Liver (tissue), 8 donors: ENCODE measurements at regions not wholly inside any gene's neighbourhood (a gene's known extent, or its start where the extent isn't known, plus 50 kb on each side); places are given as distances from the start of the nearest gene placed in this dataset.

Source experiments
- DNase-seq: peaks from one replicate; pipeline ENCODE4 v3.0.0-alpha.2; 2017; ENCODE audit warnings: low spot score
- H3K27ac ChIP-seq, 2 donors: one replicate each; pipeline ENCODE4 v1.7.0; 2013; ENCODE audit warnings: inconsistent platforms in 2 of 2, low read length in 2 of 2, control low read depth in 1 of 2, low read depth in 1 of 2, mild to moderate bottlenecking in 1 of 2
- H3K27me3 ChIP-seq, 4 donors: one replicate each; pipeline versions ENCODE4 v1.6.1 to v1.7.0; 2013; ENCODE audit warnings: low read length in 3 of 4, inconsistent platforms in 1 of 4, mild to moderate bottlenecking in 1 of 4, moderate library complexity in 1 of 4; ENCODE audit not compliant: control insufficient read depth in 4 of 4, insufficient read depth in 4 of 4
- H3K36me3 ChIP-seq, 4 donors: one replicate each; pipeline versions ENCODE4 v1.6.1 to v1.7.0; 2013; ENCODE audit warnings: low read length in 3 of 4, mild to moderate bottlenecking in 3 of 4, low read depth in 1 of 4, moderate library complexity in 1 of 4; ENCODE audit not compliant: control insufficient read depth in 4 of 4, insufficient read depth in 3 of 4
- H3K4me1 ChIP-seq, 4 donors: one replicate each; pipeline versions ENCODE4 v1.6.1 to v1.7.0; 2013; ENCODE audit warnings: low read length in 3 of 4, mild to moderate bottlenecking in 3 of 4, moderate library complexity in 1 of 4; ENCODE audit not compliant: control insufficient read depth in 4 of 4, insufficient read depth in 4 of 4
- H3K4me3 ChIP-seq, 3 donors: one replicate each; pipeline versions ENCODE4 v1.6.1 to v1.7.0; 2013; ENCODE audit warnings: low read length in 3 of 3, control low read depth in 1 of 3, low read depth in 1 of 3, mild to moderate bottlenecking in 1 of 3
- H3K9ac ChIP-seq, 2 donors: one replicate each; pipeline ENCODE4 v1.7.0; 2013; ENCODE audit warnings: low read length in 2 of 2, mild to moderate bottlenecking in 2 of 2, moderate library complexity in 2 of 2, control low read depth in 1 of 2, low read depth in 1 of 2
- H3K9me3 ChIP-seq, 4 donors: one replicate each; pipeline versions ENCODE4 v1.6.1 to v1.7.0; 2013; ENCODE audit warnings: low read length in 3 of 4; ENCODE audit not compliant: control insufficient read depth in 4 of 4
- ATF3 ChIP-seq: IDR thresholded peaks from 2 replicates; pipeline ENCODE4 v1.6.1; 2016; ENCODE audit warnings: antibody characterized with exemption
- CTCF ChIP-seq: fragments of 150-350 bp; IDR thresholded peaks from 2 replicates; pipeline ENCODE4 v1.5.1; 2017; ENCODE audit warnings: improper control_type of control experiment, low read depth, low read length; ENCODE audit not compliant: missing input control
- EGR1 ChIP-seq, 2 donors: IDR thresholded peaks; 2 replicates each; pipeline ENCODE4 v1.6.1; 2016 to 2018; ENCODE audit warnings: antibody characterized with exemption in 2 of 2, low read depth in 2 of 2
- FOXA1 ChIP-seq: IDR thresholded peaks from 2 replicates; pipeline ENCODE4 v1.6.1; 2016; ENCODE audit warnings: antibody characterized with exemption
- FOXA2 ChIP-seq: IDR thresholded peaks from 2 replicates; pipeline ENCODE4 v1.6.1; 2016; ENCODE audit warnings: antibody characterized with exemption
- GABPA ChIP-seq, 2 donors: IDR thresholded peaks in 1 of 2; conservative IDR thresholded peaks in 1 of 2; 2 replicates each; pipeline ENCODE4 v1.6.1; 2016; ENCODE audit warnings: antibody characterized with exemption in 2 of 2, mild to moderate bottlenecking in 1 of 2, moderate library complexity in 1 of 2
- HNF4A ChIP-seq, 2 donors: conservative IDR thresholded peaks; 2 replicates each; pipeline ENCODE4 v1.6.1; 2016; ENCODE audit warnings: antibody characterized with exemption in 2 of 2, mild to moderate bottlenecking in 2 of 2
- HNF4G ChIP-seq: IDR thresholded peaks from 2 replicates; pipeline ENCODE4 v1.6.1; 2016; ENCODE audit warnings: antibody characterized with exemption
- JUND ChIP-seq, 2 donors: IDR thresholded peaks; 2 replicates each; pipeline ENCODE4 v1.6.1; 2016; ENCODE audit warnings: antibody characterized with exemption in 2 of 2
- MAX ChIP-seq: IDR thresholded peaks from 2 replicates; pipeline ENCODE4 v1.6.1; 2016; ENCODE audit warnings: antibody characterized with exemption
- NR2F2 ChIP-seq: IDR thresholded peaks from 2 replicates; pipeline ENCODE4 v1.6.1; 2016; ENCODE audit warnings: antibody characterized with exemption
- RAD21 ChIP-seq, 2 donors: IDR thresholded peaks; 2 replicates each; pipeline ENCODE4 v1.6.1; 2016; ENCODE audit warnings: antibody characterized with exemption in 2 of 2, mild to moderate bottlenecking in 2 of 2
- REST ChIP-seq: IDR thresholded peaks from 2 replicates; pipeline ENCODE4 v1.6.1; 2016; ENCODE audit warnings: antibody characterized with exemption, mild to moderate bottlenecking
- RXRA ChIP-seq, 2 donors: IDR thresholded peaks; 2 replicates each; pipeline ENCODE4 v1.6.1; 2017 to 2018; ENCODE audit warnings: antibody characterized with exemption in 2 of 2, mild to moderate bottlenecking in 1 of 2
- SP1 ChIP-seq: IDR thresholded peaks from 2 replicates; pipeline ENCODE4 v1.6.1; 2018; ENCODE audit warnings: antibody characterized with exemption, mild to moderate bottlenecking
- TAF1 ChIP-seq: conservative IDR thresholded peaks from 2 replicates; pipeline ENCODE4 v1.6.1; 2016; ENCODE audit warnings: antibody characterized with exemption, mild to moderate bottlenecking
- YY1 ChIP-seq: IDR thresholded peaks from 2 replicates; pipeline ENCODE4 v1.6.1; 2016; ENCODE audit warnings: antibody characterized with exemption, mild to moderate bottlenecking
- ZBTB33 ChIP-seq: IDR thresholded peaks from 2 replicates; pipeline ENCODE4 v1.6.1; 2016; ENCODE audit warnings: antibody characterized with exemption
- WGBS: extraction: QIAGEN DNeasy Blood & Tissue Kit; methylation state at CpG from one replicate; pipeline ENCODE4 v1.1.7; 2013; 5-methylcytosine and 5-hydroxymethylcytosine counted together
- donor health status: healthy.
- donor health status: healthy.
- donor health status: healthy.
- donor health status: healthy.
- donor health status: healthy.

GRCh38 chr3:56914646-56915045 is 112.9 kb upstream of the ARHGEF3 start:
- Histone ChIP-seq H3K4me1 (peaks cover 0 to 2% (median 0%) of the 10 kb centered on the region in 4 donors), H3K9ac (no peak overlapping the region), H3K36me3 (no peaks in the 10 kb centered on the region), H3K9me3 (no peaks in the 10 kb centered on the region), H3K27ac (no peak overlapping the region), H3K4me3 (no peak overlapping the region), H3K27me3 (no peaks in the 10 kb centered on the region)
- no peak for DNase-seq
- no peak for TF ChIP-seq ZBTB33
- no peak for TF ChIP-seq TAF1
- TF ChIP-seq NR2F2, result no peak
- no peak for TF ChIP-seq EGR1 (IDR thresholded peaks at IDR 0.05; ENCODE audit: low read depth in 2 of 2)
- no peak for TF ChIP-seq ATF3
- TF ChIP-seq GABPA (IDR thresholded peaks at IDR 0.05 in 1 of 2, conservative IDR thresholded peaks at IDR 0.05 in 1 of 2), result no peak
- TF ChIP-seq FOXA1, result no peak
- no peak for TF ChIP-seq RAD21 (IDR thresholded peaks at IDR 0.05)
- no peak for TF ChIP-seq YY1
- no peak for TF ChIP-seq HNF4G
- TF ChIP-seq HNF4A (conservative IDR thresholded peaks at IDR 0.05), result no peak
- WGBS, result 80% methylated on average over 3 of the region's 3 CpGs

- no peak for DNase-seq
- Histone ChIP-seq H3K36me3 (no peaks in the 10 kb centered on the region), H3K27ac (no peak overlapping the region), H3K9ac (no peak overlapping the region), H3K9me3 (no peaks in the 10 kb centered on the region), H3K4me1 (no peaks in the 10 kb centered on the region), H3K4me3 (no peak overlapping the region), H3K27me3 (no peaks in the 10 kb centered on the region)
- WGBS, result 77% methylated on average over 8 of the region's 8 CpGs
- no peak for TF ChIP-seq YY1
- no peak for TF ChIP-seq TAF1
- no peak for TF ChIP-seq SP1
- TF ChIP-seq RXRA (IDR thresholded peaks at IDR 0.05), result no peak
- no peak for TF ChIP-seq CTCF
- no peak for TF ChIP-seq FOXA1
- TF ChIP-seq JUND (IDR thresholded peaks at IDR 0.05), result no peak
- no peak for TF ChIP-seq EGR1 (IDR thresholded peaks at IDR 0.05; ENCODE audit: low read depth in 2 of 2)
- TF ChIP-seq HNF4A (conservative IDR thresholded peaks at IDR 0.05), result no peak
- TF ChIP-seq MAX, result no peak
- no peak for TF ChIP-seq ATF3
- no peak for TF ChIP-seq FOXA2
- no peak for TF ChIP-seq ZBTB33
- TF ChIP-seq HNF4G, result no peak
- TF ChIP-seq GABPA (IDR thresholded peaks at IDR 0.05 in 1 of 2, conservative IDR thresholded peaks at IDR 0.05 in 1 of 2), result no peak
- TF ChIP-seq REST, result no peak
These were observed 109.6 kb upstream of the ARHGEF3 start for GRCh38 chr3:56911363-56911762.
